ENCODE measurements at regions not wholly inside any gene's neighbourhood (a gene's known extent, or its start where the extent isn't known, plus 50 kb on each side); places are given as distances from the start of the nearest gene placed in this dataset.
"Not testable (repeated sequence)": the region's sequence is repeated elsewhere in the genome, so short reads cannot be mapped to it uniquely, and the experiment has no call there.

DNA sequence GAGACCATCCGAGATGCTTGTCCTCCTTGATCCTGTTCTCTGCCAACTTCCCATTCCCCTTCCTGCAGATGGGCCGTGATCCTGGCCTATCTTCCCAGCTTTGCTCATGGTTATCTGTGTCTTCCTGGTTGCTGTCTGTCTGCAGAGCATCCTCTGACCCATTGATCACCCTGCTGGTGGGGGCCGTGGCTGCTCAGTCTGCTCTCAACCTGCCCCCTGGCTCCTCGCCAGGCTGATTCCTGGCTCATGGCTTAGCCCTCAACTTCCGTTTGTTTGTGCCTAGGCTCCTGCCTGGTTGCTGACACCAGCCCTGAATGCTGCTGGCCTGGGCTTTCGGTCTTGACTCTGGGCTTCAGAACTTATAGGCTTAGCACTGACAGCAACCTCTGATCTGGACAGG lies 67.1 kb upstream of the SMIM15 start:
- no peaks in the 10 kb centered on the region for H3K4me1 ChIP-seq
- H3K27ac ChIP-seq, result no peak overlapping the region
- WGBS, 2 donors, result 75 to 79% methylated on average over 6 of the region's 6 CpGs
- H3K27me3 ChIP-seq, result no peaks in the 10 kb centered on the region
- H3K9me3 ChIP-seq, result no peaks in the 10 kb centered on the region
- H3K36me3 ChIP-seq, result no peaks in the 10 kb centered on the region
- DNase-seq, result no peak
- intact Hi-C loops (cut with DNase I), result no loop called here
- H3K4me3 ChIP-seq, result no peak overlapping the region
- TF ChIP-seq EP300 (IDR thresholded peaks at IDR 0.05) (no peak), POLR2AphosphoS5 (IDR thresholded peaks at IDR 0.05) (no peak), POLR2A (IDR thresholded peaks at IDR 0.05) (no peak)
- TF ChIP-seq, protein P1, sequence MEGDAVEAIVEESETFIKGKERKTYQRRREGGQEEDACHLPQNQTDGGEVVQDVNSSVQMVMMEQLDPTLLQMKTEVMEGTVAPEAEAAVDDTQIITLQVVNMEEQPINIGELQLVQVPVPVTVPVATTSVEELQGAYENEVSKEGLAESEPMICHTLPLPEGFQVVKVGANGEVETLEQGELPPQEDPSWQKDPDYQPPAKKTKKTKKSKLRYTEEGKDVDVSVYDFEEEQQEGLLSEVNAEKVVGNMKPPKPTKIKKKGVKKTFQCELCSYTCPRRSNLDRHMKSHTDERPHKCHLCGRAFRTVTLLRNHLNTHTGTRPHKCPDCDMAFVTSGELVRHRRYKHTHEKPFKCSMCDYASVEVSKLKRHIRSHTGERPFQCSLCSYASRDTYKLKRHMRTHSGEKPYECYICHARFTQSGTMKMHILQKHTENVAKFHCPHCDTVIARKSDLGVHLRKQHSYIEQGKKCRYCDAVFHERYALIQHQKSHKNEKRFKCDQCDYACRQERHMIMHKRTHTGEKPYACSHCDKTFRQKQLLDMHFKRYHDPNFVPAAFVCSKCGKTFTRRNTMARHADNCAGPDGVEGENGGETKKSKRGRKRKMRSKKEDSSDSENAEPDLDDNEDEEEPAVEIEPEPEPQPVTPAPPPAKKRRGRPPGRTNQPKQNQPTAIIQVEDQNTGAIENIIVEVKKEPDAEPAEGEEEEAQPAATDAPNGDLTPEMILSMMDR (IDR thresholded peaks at IDR 0.05), result no peak

DNA sequence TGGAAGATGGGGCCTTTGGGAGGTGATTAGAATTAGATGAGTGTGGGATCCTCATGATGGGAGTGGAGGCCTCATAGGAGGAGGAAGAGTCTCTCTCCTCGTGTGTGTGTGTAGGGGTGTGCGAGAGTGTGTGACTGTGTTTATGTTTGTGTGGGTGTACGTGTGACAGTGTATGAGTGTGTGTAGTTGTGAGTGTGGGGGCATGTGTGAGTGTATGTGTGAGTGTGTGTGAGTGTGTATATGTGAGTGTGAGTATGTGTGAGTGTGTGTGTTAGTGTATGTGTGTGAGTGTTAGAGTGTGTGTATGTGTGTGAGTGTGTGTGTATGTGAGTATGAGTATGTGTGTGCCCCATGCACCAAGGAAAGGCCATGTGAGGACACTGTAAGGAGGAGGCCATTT lies 68.2 kb upstream of the SMIM15 start:
- intact Hi-C loops (cut with DNase I), result no loop called here
- Histone ChIP-seq H3K36me3 (no peaks in the 10 kb centered on the region), H3K4me1 (no peaks in the 10 kb centered on the region), H3K4me3 (no peak overlapping the region), H3K9me3 (no peaks in the 10 kb centered on the region), H3K27ac (no peak overlapping the region), H3K27me3 (no peaks in the 10 kb centered on the region)
- 90 to 91% methylated on average over 3 of the region's 3 CpGs for WGBS, 2 donors
- DNase-seq, result no peak
- TF ChIP-seq POLR2A (IDR thresholded peaks at IDR 0.05) (no peak), EP300 (IDR thresholded peaks at IDR 0.05) (no peak), POLR2AphosphoS5 (IDR thresholded peaks at IDR 0.05) (no peak)
- TF ChIP-seq, protein P1 (IDR thresholded peaks at IDR 0.05), result no peak

DNA sequence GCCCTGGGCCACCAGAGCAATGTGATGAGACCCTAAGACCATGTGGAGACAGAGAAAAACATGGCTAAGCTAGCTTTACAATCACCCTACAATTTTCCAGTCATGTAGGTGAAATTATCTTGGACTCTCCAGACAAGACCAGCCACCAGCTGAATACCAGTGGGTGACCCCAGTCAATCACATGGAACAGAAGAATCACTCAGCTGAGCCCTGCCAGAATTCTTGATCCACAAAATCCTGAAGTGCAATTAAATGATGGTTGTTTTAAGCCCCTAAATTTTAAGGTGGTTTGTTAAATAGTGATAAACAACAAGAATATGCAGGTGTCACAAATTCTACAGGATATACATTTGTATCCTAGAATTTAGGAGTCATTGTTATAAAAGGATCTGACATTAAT lies 69.5 kb upstream of the SMIM15 start:
- Histone ChIP-seq H3K4me1 (no peaks in the 10 kb centered on the region), H3K4me3 (no peak overlapping the region), H3K27me3 (no peaks in the 10 kb centered on the region), H3K9me3 (no peaks in the 10 kb centered on the region), H3K27ac (no peak overlapping the region), H3K36me3 (no peaks in the 10 kb centered on the region)
- TF ChIP-seq POLR2AphosphoS5 (IDR thresholded peaks at IDR 0.05), result no peak
- no peak for TF ChIP-seq EP300 (IDR thresholded peaks at IDR 0.05)
- TF ChIP-seq, protein P1 (IDR thresholded peaks at IDR 0.05), result no peak
- no peak for TF ChIP-seq POLR2A (IDR thresholded peaks at IDR 0.05)
- DNase-seq, result no peak
- intact Hi-C loops (cut with DNase I), result no loop called here

DNA sequence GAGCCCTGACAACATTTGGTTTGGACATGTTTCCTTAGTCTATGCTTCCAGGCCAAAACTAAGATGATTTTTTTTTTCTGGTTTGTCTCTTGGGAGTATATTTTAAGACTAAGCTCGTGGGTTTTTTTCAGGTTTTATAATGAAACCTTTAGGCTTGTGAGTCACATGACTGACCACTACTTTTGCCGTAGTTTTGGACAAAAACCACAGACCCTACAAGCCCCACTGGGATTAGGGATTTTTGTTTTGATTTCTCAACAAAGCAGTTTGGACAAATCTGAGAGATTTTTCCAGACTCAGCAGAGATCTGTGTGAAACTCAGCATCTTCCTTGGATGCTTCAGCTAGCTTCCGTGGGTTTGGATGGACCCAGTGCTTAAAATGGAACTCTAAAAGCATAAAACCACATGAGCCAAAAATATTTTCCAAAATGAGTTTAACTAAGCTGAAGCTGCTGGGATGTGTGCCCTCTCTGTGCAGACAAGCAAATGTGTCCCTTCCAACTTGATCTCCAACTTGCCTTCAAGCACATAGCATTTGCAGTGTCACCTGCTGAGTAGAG lies 70.3 kb upstream of the SMIM15 start:
- 52 to 76% methylated on average over 3 of the region's 3 CpGs for WGBS, 2 donors
- intact Hi-C loops (cut with DNase I), result no loop called here
- TF ChIP-seq EP300 (IDR thresholded peaks at IDR 0.05), result no peak
- TF ChIP-seq POLR2AphosphoS5 (IDR thresholded peaks at IDR 0.05), result no peak
- TF ChIP-seq POLR2A (IDR thresholded peaks at IDR 0.05), result no peak
- TF ChIP-seq, protein P1 (IDR thresholded peaks at IDR 0.05), result no peak
- Histone ChIP-seq H3K27me3 (no peaks in the 10 kb centered on the region), H3K4me3 (no peak overlapping the region), H3K36me3 (no peaks in the 10 kb centered on the region), H3K9me3 (no peaks in the 10 kb centered on the region), H3K4me1 (no peaks in the 10 kb centered on the region), H3K27ac (no peak overlapping the region)
- no peak for DNase-seq

DNA sequence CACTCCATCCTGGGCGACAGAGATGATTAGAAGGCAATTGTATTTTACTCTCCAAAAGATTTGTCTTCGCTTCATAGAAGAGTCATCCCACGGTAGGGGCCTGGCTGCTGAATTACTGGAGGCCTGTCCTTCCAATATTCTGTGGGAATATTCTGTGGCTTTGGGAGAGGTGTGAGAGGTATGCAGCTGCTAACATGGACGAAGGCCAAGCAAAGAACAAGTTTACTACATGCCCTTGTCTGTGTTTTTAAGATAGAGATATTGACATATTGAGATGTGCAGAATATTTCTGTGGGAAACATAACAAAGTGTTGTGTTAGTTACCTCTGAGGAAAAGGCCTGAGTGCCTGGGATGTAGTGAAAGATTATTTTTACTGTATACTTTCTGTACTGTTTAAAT lies 71.8 kb upstream of the SMIM15 start:
- Histone ChIP-seq H3K4me3 (no peak overlapping the region), H3K9me3 (no peaks in the 10 kb centered on the region), H3K4me1 (no peaks in the 10 kb centered on the region), H3K36me3 (no peaks in the 10 kb centered on the region), H3K27me3 (no peaks in the 10 kb centered on the region), H3K27ac (no peak overlapping the region)
- TF ChIP-seq POLR2A (IDR thresholded peaks at IDR 0.05), result no peak
- intact Hi-C loops (cut with DNase I), result no loop called here
- no peak for DNase-seq
- WGBS, 2 donors, result 84 to 88% methylated on average over 4 of the region's 4 CpGs

DNA sequence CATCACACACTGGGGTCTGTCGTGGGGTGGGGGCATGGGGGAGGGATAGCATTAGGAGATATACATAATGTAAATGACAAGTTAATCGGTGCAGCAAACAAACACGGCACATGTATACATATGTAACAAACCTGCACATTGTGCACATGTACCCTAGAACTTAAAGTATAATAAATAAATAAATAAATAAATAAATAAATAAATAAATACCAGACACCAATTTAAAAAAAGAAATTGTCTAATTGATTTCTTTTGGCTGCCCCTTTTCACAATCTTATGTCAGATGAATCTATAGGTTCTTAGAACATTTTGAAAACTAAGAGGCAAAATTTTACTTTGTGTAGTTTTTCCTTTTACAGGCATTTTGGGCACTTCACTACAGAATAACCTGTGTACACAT lies 74.4 kb upstream of the SMIM15 start:
- 91 to 97% methylated on average over 3 of the region's 3 CpGs for WGBS, 2 donors
- H3K4me3 ChIP-seq; H3K9me3 ChIP-seq; H3K27ac ChIP-seq; H3K27me3 ChIP-seq; H3K36me3 ChIP-seq; H3K4me1 ChIP-seq; DNase-seq; intact Hi-C loops (cut with DNase I): not testable (repeated sequence)
